ENCODE measurements at regions not wholly inside any gene's neighbourhood (a gene's known extent, or its start where the extent isn't known, plus 50 kb on each side); places are given as distances from the start of the nearest gene placed in this dataset.

- DNase-seq, result no peak
Observed at GRCh38 chrX:39519030-39519488, 578.7 kb downstream of the BCOR start.

GRCh38 chrX:39519566-39520301 is 578.0 kb downstream of the BCOR start:
- DNase-seq, result no peak

- no peak for DNase-seq
Observed at GRCh38 chrX:39525758-39526157, 572.0 kb downstream of the BCOR start.

GRCh38 chrX:39527025-39527424 is 570.7 kb downstream of the BCOR start:
- no peak for DNase-seq

- no peak for DNase-seq
Observed at GRCh38 chrX:39528161-39528916, 569.4 kb downstream of the BCOR start.

- no peak for DNase-seq
Observed at GRCh38 chrX:39532761-39533160, 565.0 kb downstream of the BCOR start.

GRCh38 chrX:39534949-39535348 is 562.8 kb downstream of the BCOR start:
- DNase-seq, result no peak

GRCh38 chrX:39536211-39536610 is 561.5 kb downstream of the BCOR start:
- no peak for DNase-seq

- DNase-seq, result no peak
Observed at GRCh38 chrX:39541881-39542280, 555.9 kb downstream of the BCOR start.

- no peak for DNase-seq
Observed at GRCh38 chrX:39542316-39542715, 555.4 kb downstream of the BCOR start.

GRCh38 chrX:39550795-39551361 is 546.9 kb downstream of the BCOR start:
- no peak for DNase-seq

- DNase-seq, result no peak
Observed at GRCh38 chrX:39551762-39552161, 546.0 kb downstream of the BCOR start.

- DNase-seq, result no peak
Observed at GRCh38 chrX:39555431-39555830, 542.3 kb downstream of the BCOR start.

- DNase-seq, result no peak
Observed at GRCh38 chrX:39556056-39556455, 541.7 kb downstream of the BCOR start.

GRCh38 chrX:39559229-39559628 is 538.5 kb downstream of the BCOR start:
- no peak for DNase-seq

- DNase-seq, result no peak
Observed at GRCh38 chrX:39560271-39560670, 537.5 kb downstream of the BCOR start.

- DNase-seq, result no peak
Observed at GRCh38 chrX:39563178-39563577, 534.6 kb downstream of the BCOR start.

GRCh38 chrX:39564751-39565150 is 533.0 kb downstream of the BCOR start:
- no peak for DNase-seq

GRCh38 chrX:39574178-39574577 is 523.6 kb downstream of the BCOR start:
- no peak for DNase-seq

GRCh38 chrX:39576041-39576872 is 521.5 kb downstream of the BCOR start:
- no peak for DNase-seq

GRCh38 chrX:39577206-39577984 is 520.4 kb downstream of the BCOR start:
- no peak for DNase-seq
